GM12891 (cell line): ENCODE measurements at regions not wholly inside any gene's neighbourhood (a gene's known extent, or its start where the extent isn't known, plus 50 kb on each side); places are given as distances from the start of the nearest gene placed in this dataset.

Experiments used
- POLR2A ChIP-seq: IDR thresholded peaks from 2 replicates; pipeline ENCODE4 v1.6.1; 2011; ENCODE audit warnings: low read depth, low read length, control low read depth
- POLR2AphosphoS5 ChIP-seq: IDR thresholded peaks from 2 replicates; pipeline ENCODE4 v1.6.1; 2011; ENCODE audit warnings: low read depth, low read length, control low read depth
- TAF1 ChIP-seq: IDR thresholded peaks from 2 replicates; pipeline ENCODE4 v1.6.1; 2011; ENCODE audit warnings: low read depth, low read length, control low read depth

DNA sequence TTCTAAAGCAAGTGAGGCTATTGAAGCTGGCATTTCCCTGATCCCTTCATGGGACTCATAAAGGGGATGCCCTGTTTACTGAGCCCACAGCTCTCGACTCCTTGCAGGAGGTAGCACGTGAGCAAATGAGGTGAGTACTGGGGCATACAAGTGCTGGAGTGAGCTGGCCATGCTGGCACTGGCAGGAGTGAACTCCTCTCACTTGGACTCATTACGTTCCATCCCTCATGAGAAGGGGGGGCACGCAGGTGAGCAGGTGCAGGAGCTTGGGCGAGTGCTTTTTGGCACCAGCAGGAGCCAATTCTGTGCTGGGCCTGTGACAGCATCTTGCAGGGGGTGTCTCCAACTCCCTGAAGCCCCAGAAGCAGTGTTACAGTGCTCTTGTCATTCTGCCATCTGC is 337.1 kb upstream of the CA10 start:
- no peak for TF ChIP-seq POLR2A
- TF ChIP-seq TAF1 = no peak
- no peak for TF ChIP-seq POLR2AphosphoS5
